Fibroblast of mammary gland (primary cell): ENCODE measurements at regions not wholly inside any gene's neighbourhood (a gene's known extent, or its start where the extent isn't known, plus 50 kb on each side); places are given as distances from the start of the nearest gene placed in this dataset.

Experiments used
- DNase-seq: peaks from one replicate; pipeline ENCODE4 v3.0.0-alpha.2; 2010; ENCODE audit warnings: low read depth
- H3K4me3 ChIP-seq: 2 replicates; pipeline ENCODE4 v1.5.1; 2011; ENCODE audit warnings: low read depth, mild to moderate bottlenecking, low read length, moderate library complexity; ENCODE audit not compliant: control insufficient read depth
- TF ChIP-seq, protein P1 (sequence below): conservative IDR thresholded peaks from 2 replicates; pipeline ENCODE4 v1.5.1; 2011; ENCODE audit warnings: low read depth, low read length, inconsistent platforms; ENCODE audit not compliant: control insufficient read depth, insufficient read depth

DNA sequence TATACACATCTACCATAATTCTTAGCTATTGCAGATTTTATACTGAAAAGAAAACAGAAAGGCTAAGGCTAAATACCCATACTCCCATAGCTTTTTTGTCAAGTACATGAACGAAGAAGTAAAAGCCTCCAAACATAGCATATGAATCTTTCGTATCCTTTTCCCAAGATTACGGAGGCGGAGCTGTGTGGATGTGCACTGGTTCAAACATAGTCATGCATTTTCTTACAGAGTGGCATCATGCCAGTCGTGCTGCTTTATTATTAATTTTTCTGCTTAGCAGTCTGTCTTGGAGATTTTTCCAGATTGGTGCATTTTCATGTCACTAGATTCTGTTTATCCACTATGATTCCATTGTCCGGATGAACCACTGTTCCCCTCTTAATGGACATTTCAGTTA, 118.7 kb upstream of the RUNX3 start:
- no peak overlapping the region for H3K4me3 ChIP-seq
- TF ChIP-seq, protein P1, sequence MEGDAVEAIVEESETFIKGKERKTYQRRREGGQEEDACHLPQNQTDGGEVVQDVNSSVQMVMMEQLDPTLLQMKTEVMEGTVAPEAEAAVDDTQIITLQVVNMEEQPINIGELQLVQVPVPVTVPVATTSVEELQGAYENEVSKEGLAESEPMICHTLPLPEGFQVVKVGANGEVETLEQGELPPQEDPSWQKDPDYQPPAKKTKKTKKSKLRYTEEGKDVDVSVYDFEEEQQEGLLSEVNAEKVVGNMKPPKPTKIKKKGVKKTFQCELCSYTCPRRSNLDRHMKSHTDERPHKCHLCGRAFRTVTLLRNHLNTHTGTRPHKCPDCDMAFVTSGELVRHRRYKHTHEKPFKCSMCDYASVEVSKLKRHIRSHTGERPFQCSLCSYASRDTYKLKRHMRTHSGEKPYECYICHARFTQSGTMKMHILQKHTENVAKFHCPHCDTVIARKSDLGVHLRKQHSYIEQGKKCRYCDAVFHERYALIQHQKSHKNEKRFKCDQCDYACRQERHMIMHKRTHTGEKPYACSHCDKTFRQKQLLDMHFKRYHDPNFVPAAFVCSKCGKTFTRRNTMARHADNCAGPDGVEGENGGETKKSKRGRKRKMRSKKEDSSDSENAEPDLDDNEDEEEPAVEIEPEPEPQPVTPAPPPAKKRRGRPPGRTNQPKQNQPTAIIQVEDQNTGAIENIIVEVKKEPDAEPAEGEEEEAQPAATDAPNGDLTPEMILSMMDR: no peak
- no peak for DNase-seq

DNA sequence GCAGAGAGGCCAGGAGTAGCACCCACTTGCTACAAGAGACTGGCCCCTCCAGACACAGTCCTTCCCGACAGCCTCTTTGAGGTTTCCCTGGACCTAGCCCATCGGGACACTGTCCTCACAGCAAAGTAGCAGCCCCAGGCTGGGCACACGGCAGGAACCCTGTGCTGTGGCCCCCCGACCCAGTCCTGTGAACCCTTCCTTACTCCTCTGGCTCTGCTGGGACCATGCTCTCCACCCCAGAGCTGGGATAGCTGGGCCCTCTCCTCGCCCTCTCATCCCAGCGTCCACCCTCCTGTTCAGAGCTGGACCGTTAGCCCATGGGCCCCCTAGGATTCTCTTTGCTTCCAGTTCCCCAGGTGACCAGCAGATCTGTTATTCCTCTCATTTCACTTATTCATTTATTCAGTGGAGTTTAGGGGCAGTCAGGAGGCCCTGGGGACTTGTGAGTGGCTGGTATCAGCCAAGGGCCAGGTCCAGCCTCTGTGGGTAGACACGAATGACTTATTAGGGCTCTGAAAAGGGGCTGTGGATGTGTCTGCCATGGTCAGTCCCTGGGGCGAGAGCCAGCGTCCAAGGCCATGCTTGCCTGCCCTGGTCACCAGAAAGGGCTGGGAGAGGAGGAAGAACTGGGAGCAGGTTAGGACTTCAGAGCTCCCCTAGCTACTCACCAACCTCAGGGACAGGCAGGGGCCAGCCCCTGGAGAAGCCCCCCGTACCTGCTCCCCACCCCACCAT, 117.6 kb upstream of the RUNX3 start:
- H3K4me3 ChIP-seq: no peak overlapping the region
- no peak for DNase-seq
- TF ChIP-seq, protein P1: no peak

DNA sequence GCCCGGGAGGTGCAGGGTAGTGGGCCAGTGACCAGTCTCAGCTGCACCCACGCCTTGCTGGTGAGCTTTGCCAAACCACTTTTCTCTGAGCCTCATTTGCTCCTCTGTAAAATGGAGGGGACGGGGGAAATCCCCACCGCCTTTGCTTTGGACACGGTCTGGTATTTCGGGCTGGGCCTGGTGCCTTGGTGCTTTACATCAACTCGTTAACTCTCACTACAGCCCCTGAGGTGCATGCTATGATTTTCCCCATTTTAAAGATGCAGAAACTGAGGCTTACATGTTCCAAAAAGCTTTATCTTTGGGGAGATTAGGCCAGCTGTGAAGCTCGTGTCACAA, 116.1 kb upstream of the RUNX3 start:
- TF ChIP-seq, protein P1: no peak
- no peak overlapping the region for H3K4me3 ChIP-seq
- DNase-seq: no peak

DNA sequence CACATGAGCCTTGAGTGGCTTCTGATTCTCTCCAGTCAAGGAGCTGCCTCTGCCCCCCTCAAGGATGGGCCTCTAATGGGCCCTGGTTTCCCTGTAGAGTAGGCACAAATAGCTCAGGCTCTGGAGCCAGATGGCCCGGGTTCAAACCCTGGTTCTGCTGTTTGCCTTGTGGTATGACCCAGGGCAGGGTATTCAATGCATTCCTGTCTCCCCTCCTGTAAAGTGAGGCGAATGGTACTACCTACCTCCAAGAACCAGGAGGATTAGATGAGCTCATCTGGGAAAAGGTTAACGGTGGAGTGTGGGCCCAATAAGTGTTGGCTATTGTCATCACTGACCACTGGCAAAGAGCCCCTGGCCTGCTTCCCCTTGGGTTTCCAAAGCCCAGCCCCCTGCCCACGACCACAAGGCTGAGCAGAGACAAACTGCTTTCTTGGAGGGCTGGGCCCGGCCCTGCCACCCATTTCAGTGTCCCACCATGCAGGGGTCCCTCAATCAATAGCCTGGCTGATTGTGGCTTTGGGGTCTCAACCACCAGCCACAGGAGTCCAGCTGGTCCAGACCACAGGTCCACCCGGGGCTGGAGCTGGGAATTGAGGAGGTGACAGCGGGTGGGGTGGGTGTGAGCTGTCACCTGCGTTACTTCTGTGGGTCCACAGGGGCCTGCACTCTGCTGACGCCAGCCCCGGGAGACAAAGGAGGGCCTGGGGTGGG, 115.6 kb upstream of the RUNX3 start:
- no peak for DNase-seq
- H3K4me3 ChIP-seq: no peak overlapping the region

DNA sequence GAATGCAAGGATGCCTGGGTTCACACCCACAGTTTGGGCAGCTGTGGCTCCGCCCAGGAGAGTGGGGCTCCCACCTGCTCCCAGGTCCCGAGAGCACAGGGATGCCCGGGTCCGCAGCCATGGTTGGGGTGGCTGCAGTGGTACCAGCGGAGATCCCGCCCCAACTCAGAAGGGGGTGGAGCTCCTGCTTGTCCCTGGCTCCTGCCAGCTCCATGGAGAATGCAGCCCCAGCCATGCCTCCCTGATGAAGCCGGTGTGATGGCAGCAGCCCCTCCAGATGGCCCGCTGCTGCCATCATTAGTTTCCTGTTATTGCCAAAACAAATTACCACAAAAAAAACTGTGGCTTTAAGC, 113.1 kb upstream of the RUNX3 start:
- TF ChIP-seq, protein P1: no peak
- no peak for DNase-seq
- H3K4me3 ChIP-seq: no peak overlapping the region

More for the DNA sequence above, 115.6 kb upstream of the RUNX3 start:
- TF ChIP-seq, protein P1: no peak

DNA sequence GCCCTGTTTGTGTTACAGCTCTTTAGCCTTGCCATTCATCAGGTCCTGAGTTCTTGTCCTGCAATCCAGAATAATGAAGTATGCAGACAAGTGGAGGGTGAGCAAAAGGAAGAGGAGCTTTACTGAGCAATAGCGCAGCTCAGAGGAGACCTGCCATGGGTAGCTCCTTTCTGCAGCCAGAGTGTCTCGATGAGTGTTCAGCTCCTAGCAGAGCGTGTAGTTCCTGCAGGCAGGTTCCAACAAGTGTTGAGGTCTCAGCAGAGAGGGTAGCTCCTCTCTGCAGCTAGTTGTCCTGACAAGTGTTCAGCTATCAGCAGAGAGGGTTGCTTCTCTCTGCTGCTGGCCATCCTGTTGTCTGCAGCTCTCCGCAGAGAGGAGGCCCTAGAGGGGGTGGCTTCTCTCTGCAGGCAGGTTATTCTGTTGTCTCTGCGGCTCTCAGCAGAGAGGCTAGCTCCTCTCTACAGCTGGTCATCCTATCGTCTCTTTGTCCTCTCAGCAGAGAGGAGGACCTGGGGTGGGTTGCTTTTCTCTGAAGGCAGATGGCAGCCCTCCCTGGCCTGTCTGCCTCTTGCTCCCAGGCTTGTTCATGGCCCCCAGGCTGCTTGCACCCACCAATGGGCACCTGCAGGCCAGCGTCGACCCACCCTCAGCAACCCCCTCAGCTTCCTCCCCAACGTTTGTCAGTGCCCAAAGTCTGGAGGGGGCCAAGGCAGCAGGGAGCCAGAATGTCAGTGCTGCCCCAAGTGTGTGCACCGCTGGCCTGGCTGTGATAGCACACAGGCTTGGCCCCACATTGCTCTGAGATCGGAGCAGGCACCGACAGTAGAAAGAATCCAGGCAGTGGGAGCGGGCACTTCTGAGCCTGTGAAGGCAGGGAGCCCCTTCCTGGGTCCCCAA, 112.5 kb upstream of the RUNX3 start:
- no peak overlapping the region for H3K4me3 ChIP-seq
- TF ChIP-seq, protein P1: no peak
- DNase-seq: no peak
